HG02588 (cell line): ENCODE measurements at regions not wholly inside any gene's neighbourhood (a gene's known extent, or its start where the extent isn't known, plus 50 kb on each side); places are given as distances from the start of the nearest gene placed in this dataset.

Source experiments
- ATAC-seq: cut with Tn5 transposase; IDR thresholded peaks from one replicate; pipeline ENCODE4 v1.9.1; 2021; ENCODE audit warnings: mild to moderate bottlenecking, moderate library complexity; ENCODE audit not compliant: unreplicated experiment

- ATAC-seq, result no peak
Measured at GRCh38 chrX:15191830-15192229, 78.1 kb downstream of the ASB9 start.

- no peak for ATAC-seq
Measured at GRCh38 chrX:15188039-15188438, 81.8 kb downstream of the ASB9 start.

GRCh38 chrX:15177316-15177715 lies 92.6 kb downstream of the ASB9 start:
- no peak for ATAC-seq

- no peak for ATAC-seq
Measured at GRCh38 chrX:15173411-15173810, 96.5 kb downstream of the ASB9 start.

GRCh38 chrX:15170927-15171326 lies 99.0 kb downstream of the ASB9 start:
- no peak for ATAC-seq

- ATAC-seq, result no peak
Measured at GRCh38 chrX:15167826-15168225, 102.1 kb downstream of the ASB9 start.

GRCh38 chrX:15165832-15166231 lies 104.1 kb downstream of the ASB9 start:
- no peak for ATAC-seq

GRCh38 chrX:15163131-15163530 lies 106.8 kb downstream of the ASB9 start:
- ATAC-seq, result no peak

GRCh38 chrX:15160558-15161095 lies 109.3 kb downstream of the ASB9 start:
- ATAC-seq, result no peak

GRCh38 chrX:15158736-15159406 lies 111.0 kb downstream of the ASB9 start:
- peak; percentile 65 for ATAC-seq

GRCh38 chrX:15158350-15158735 lies 111.5 kb downstream of the ASB9 start:
- ATAC-seq, result no peak

- no peak for ATAC-seq
Measured at GRCh38 chrX:15157624-15158023, 112.3 kb downstream of the ASB9 start.

GRCh38 chrX:15151267-15152186 lies 118.4 kb downstream of the ASB9 start:
- no peak for ATAC-seq

- no peak for ATAC-seq
Measured at GRCh38 chrX:15150586-15150985, 119.3 kb downstream of the ASB9 start.

- ATAC-seq, result no peak
Measured at GRCh38 chrX:15146515-15146914, 123.4 kb downstream of the ASB9 start.

GRCh38 chrX:15143825-15144121 lies 126.1 kb downstream of the ASB9 start:
- ATAC-seq, result no peak

- ATAC-seq, result no peak
Measured at GRCh38 chrX:15143050-15143824, 126.6 kb downstream of the ASB9 start.

- ATAC-seq, result no peak
Measured at GRCh38 chrX:15142084-15142715, 127.7 kb downstream of the ASB9 start.

- no peak for ATAC-seq
Measured at GRCh38 chrX:15136795-15137194, 133.1 kb downstream of the ASB9 start.

GRCh38 chrX:15129412-15129811 lies 140.5 kb downstream of the ASB9 start:
- no peak for ATAC-seq

GRCh38 chrX:15128861-15129260 lies 141.0 kb downstream of the ASB9 start:
- no peak for ATAC-seq
